B cell (primary cell): ENCODE measurements at regions not wholly inside any gene's neighbourhood (a gene's known extent, or its start where the extent isn't known, plus 50 kb on each side); places are given as distances from the start of the nearest gene placed in this dataset.

Experiments
- ATAC-seq: fragments of 200-7000 bp; cut with Tn5 transposase; one replicate; pipeline ENCODE4 v1.10.0; 2021; ENCODE audit warnings: low read depth, mild to moderate bottlenecking, moderate number of reproducible peaks, moderate library complexity
- CTCF ChIA-PET: fragments of 350-600 bp; sonication (Branson Sonifier 250); formaldehyde crosslinking; loops from one replicate; lab custom pipeline; 2021; ENCODE audit warnings: antibody characterized with exemption, inconsistent platforms; lab: Charles Lee
- POLR2A ChIA-PET: fragments of 350-600 bp; sonication (Branson Sonifier 250); formaldehyde crosslinking; loops from one replicate; lab custom pipeline; 2021; ENCODE audit warnings: antibody characterized with exemption; lab: Charles Lee
- DNase-seq: peaks from one replicate; pipeline ENCODE4 v3.0.0; 2013
- H2AFZ ChIP-seq: 2 replicates; pipeline ENCODE4 v1.6.1; 2012; ENCODE audit warnings: mild to moderate bottlenecking, low read depth, low read length; ENCODE audit not compliant: insufficient read depth, poor library complexity, severe bottlenecking
- H3K27ac ChIP-seq, 2 donors: 1 replicate in 1 of 2; 2 replicates in 1 of 2; pipeline ENCODE4 v1.5.1; 2012 to 2013; ENCODE audit warnings: low read length in 2 of 2, mild to moderate bottlenecking in 2 of 2, moderate library complexity in 1 of 2
- H3K27me3 ChIP-seq, 4 experiments: fragments of 200-600 bp in 1 of 4; sonication (generic) in 1 of 4; replicated peaks in 1 of 4; 1 replicate in 2 of 4; 2 replicates in 2 of 4; pipeline versions ENCODE4 v1.6.1 to v1.7.0; 2013 to 2016; ENCODE audit warnings: low read length in 3 of 4, mild to moderate bottlenecking in 2 of 4, mixed read lengths in 1 of 4, moderate library complexity in 1 of 4; ENCODE audit not compliant: insufficient read depth in 4 of 4, control insufficient read depth in 3 of 4; ENCODE audit errors: control extremely low read depth in 1 of 4
- H3K36me3 ChIP-seq, 2 experiments: replicated peaks in 1 of 2; 1 replicate in 1 of 2; 2 replicates in 1 of 2; pipeline versions ENCODE4 v1.6.1 to v1.7.1; 2013; ENCODE audit warnings: low read length in 1 of 2; ENCODE audit not compliant: insufficient read depth in 2 of 2, control insufficient read depth in 1 of 2; ENCODE audit errors: control extremely low read depth in 1 of 2, extremely low read depth in 1 of 2
- H3K4me1 ChIP-seq, 2 donors: fragments of 200-600 bp in 1 of 2; sonication (generic) in 1 of 2; 1 replicate in 1 of 2; 2 replicates in 1 of 2; pipeline versions ENCODE4 v1.5.1 to v1.6.1; 2013 to 2017; ENCODE audit warnings: low read length in 2 of 2; ENCODE audit not compliant: control insufficient read depth in 2 of 2, insufficient read depth in 2 of 2
- H3K4me2 ChIP-seq: replicated peaks from 2 replicates; pipeline ENCODE3; 2012; ENCODE audit warnings: mild to moderate bottlenecking, low read depth, low read length; ENCODE audit not compliant: poor library complexity, severe bottlenecking
- H3K4me3 ChIP-seq, 5 experiments: fragments of 200-600 bp in 1 of 5; sonication (generic) in 1 of 5; 1 replicate in 3 of 5; 2 replicates in 2 of 5; pipeline versions ENCODE4 v1.5.1 to v1.7.0; 2011 to 2016; ENCODE audit warnings: low read length in 4 of 5, mild to moderate bottlenecking in 4 of 5, low read depth in 2 of 5, control low read depth in 1 of 5, moderate library complexity in 1 of 5; ENCODE audit not compliant: insufficient read depth in 1 of 5; ENCODE audit errors: control extremely low read depth in 1 of 5, extremely low read depth in 1 of 5
- H3K79me2 ChIP-seq: fragments of 200-600 bp; sonication (generic); one replicate; pipeline ENCODE4 v1.6.0; 2016; ENCODE audit warnings: low read length; ENCODE audit not compliant: control insufficient read depth, insufficient read depth
- H3K9ac ChIP-seq: fragments of 200-600 bp; sonication (generic); 2 replicates; pipeline ENCODE4 v1.6.1; 2017; ENCODE audit warnings: mild to moderate bottlenecking, low read length, moderate library complexity
- H3K9me3 ChIP-seq, 3 donors: one replicate each; pipeline versions ENCODE4 v1.6.1 to v1.7.1; 2013; ENCODE audit warnings: low read length in 2 of 3; ENCODE audit not compliant: control insufficient read depth in 2 of 3, insufficient read depth in 1 of 3; ENCODE audit errors: control extremely low read depth in 1 of 3
- H4K20me1 ChIP-seq: 2 replicates; pipeline ENCODE4 v1.6.0; 2012; ENCODE audit warnings: mild to moderate bottlenecking, low read length; ENCODE audit not compliant: insufficient read depth, control insufficient read depth, poor library complexity, severe bottlenecking
- H3K27ac Mint-ChIP-seq: one replicate; pipeline ENCODE4 v1.8.0; 2021; ENCODE audit warnings: mixed read lengths
- H3K27me3 Mint-ChIP-seq: one replicate; pipeline ENCODE4 v1.8.0; 2021; ENCODE audit warnings: mixed read lengths
- H3K4me1 Mint-ChIP-seq: one replicate; pipeline ENCODE4 v1.8.0; 2021; ENCODE audit warnings: mixed read lengths
- H3K4me3 Mint-ChIP-seq: one replicate; pipeline ENCODE4 v1.8.0; 2021; ENCODE audit warnings: mixed read lengths
- H3K9me3 Mint-ChIP-seq: one replicate; pipeline ENCODE4 v1.8.0; 2022; ENCODE audit warnings: mixed read lengths; ENCODE audit not compliant: insufficient read depth
- CTCF ChIP-seq: fragments of 200-600 bp; IDR thresholded peaks from one replicate; pipeline ENCODE4 v1.8.0; 2022; ENCODE audit warnings: antibody characterized with exemption, mild to moderate bottlenecking
- EZH2 ChIP-seq: IDR thresholded peaks from 2 replicates; pipeline ENCODE4 v1.6.1; 2012; ENCODE audit warnings: borderline replicate concordance, low read depth, mild to moderate bottlenecking, moderate library complexity, low read length; ENCODE audit not compliant: insufficient read depth, poor library complexity, severe bottlenecking
- WGBS: methylation state at CpG from one replicate; pipeline ENCODE4 v1.1.5; 2013; ENCODE audit warnings: missing lambda C conversion rate; ENCODE audit not compliant: insufficient coverage; 5-methylcytosine and 5-hydroxymethylcytosine counted together
- intact Hi-C: fragments of 100-400 bp; cut with micrococcal nuclease; formaldehyde crosslinking; loops from one replicate; pipeline ENCODE4 v1.10.0; 2022

- ChIA-PET POLR2A (no interaction called here), CTCF (no interaction called here)
- Histone ChIP-seq H3K9ac (no peak overlapping the region), H3K9me3 (no peaks in the 10 kb centered on the region), H4K20me1 (no peaks in the 10 kb centered on the region), H3K36me3 (no peaks in the 10 kb centered on the region), H2AFZ (no peak overlapping the region), H3K79me2 (no peaks in the 10 kb centered on the region), H3K27me3 (no peaks in the 10 kb centered on the region), H3K4me3 (no peak overlapping the region), H3K27ac (no peak overlapping the region), H3K4me2 (no peak overlapping the region), H3K4me1 (no peaks in the 10 kb centered on the region)
- Mint-ChIP-seq H3K27me3 (no peaks in the 10 kb centered on the region), H3K4me3 (no peak overlapping the region), H3K9me3 (no peaks in the 10 kb centered on the region), H3K27ac (no peak overlapping the region), H3K4me1 (no peaks in the 10 kb centered on the region)
- no peak for ATAC-seq
- WGBS: 100% methylated on average over 2 of the region's 3 CpGs
- intact Hi-C loops: no loop called here
- no peak for TF ChIP-seq EZH2
- no peak for TF ChIP-seq CTCF
- DNase-seq: no peak
These were observed 109.6 kb upstream of the FERMT1 start for GRCh38 chr20:6232436-6232835.

DNA sequence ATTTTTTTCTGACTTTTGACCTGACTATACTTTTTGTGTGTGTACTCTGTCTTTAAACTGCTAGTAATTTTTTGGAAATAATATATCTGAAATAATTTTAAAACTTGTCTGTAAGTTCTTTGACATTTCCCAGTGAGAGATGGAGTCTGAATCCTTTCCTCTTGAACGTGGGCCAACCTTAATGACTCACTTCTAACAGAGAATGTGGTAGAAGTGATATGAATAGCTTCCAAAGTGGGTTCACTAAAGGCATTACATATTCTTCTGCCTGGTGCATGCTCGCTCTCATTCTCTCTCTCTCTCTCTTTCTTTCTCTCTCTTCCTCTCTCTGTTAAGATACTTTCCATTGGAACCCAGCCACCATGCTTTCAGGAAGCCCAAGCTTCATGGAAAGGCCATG lies 108.7 kb upstream of the FERMT1 start:
- Histone ChIP-seq H3K27ac (no peak overlapping the region), H3K36me3 (no peaks in the 10 kb centered on the region), H3K4me2 (no peak overlapping the region), H3K9ac (no peak overlapping the region), H4K20me1 (no peaks in the 10 kb centered on the region), H3K9me3 (no peaks in the 10 kb centered on the region), H3K4me1 (no peaks in the 10 kb centered on the region), H2AFZ (no peak overlapping the region), H3K27me3 (no peaks in the 10 kb centered on the region), H3K79me2 (no peaks in the 10 kb centered on the region), H3K4me3 (no peak overlapping the region)
- POLR2A ChIA-PET: no interaction called here
- no peak for DNase-seq
- no peak for ATAC-seq
- Mint-ChIP-seq H3K4me3 (no peak overlapping the region), H3K27me3 (no peaks in the 10 kb centered on the region), H3K4me1 (no peaks in the 10 kb centered on the region), H3K27ac (no peak overlapping the region), H3K9me3 (no peaks in the 10 kb centered on the region)
- CTCF ChIA-PET: no interaction called here
- no CpG with 5 or more reads among the region's 2 CpGs for WGBS
- intact Hi-C loops: no loop called here
- TF ChIP-seq CTCF (no peak), EZH2 (no peak)
